ENCODE measurements at regions not wholly inside any gene's neighbourhood (a gene's known extent, or its start where the extent isn't known, plus 50 kb on each side); places are given as distances from the start of the nearest gene placed in this dataset.

DNA sequence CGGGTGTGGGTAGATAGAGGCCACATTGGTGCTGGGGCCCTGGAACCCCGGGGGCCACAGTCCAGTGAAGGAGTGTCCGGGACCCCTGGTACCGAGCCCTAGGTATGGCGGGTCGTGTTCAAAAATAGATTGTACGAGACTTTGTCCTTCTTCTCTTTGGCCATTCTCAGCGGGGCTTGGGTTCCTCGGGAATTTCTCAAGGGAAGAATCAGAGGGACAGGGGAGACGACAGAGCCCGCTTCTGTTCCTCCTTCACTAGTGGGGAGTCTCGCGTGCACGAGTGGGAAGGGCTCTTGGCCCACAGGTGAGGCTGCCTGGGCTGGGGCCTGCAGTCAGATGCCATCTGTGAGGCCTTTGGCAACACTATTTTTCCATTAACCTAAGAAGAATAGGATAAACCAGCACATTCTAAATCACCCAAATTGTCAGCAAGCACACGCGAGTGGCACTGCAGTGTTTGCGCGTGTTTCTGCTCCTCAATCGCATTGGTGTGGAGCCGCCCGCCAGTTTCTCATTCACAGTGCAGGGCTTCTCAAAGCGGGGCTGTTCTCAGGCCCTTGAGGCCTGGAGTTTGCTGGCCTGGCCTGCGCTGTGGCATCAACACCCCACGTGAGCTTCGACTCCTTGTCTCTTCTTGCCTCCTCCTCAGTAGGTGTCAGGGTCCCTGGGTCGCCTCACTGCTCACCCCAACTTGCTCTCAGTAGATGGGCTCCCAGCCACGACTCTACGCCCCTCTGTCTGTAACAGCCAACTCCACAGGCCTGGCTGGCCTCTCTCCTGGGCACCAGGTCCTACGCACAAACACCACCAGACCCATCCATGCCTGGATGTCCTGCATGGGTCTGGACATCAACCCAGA, 187.6 kb upstream of the SHH start:
- peaks cover 0 to 27% (median 6%) of the 10 kb centered on the region in 7 donors for H3K27me3 ChIP-seq

DNA sequence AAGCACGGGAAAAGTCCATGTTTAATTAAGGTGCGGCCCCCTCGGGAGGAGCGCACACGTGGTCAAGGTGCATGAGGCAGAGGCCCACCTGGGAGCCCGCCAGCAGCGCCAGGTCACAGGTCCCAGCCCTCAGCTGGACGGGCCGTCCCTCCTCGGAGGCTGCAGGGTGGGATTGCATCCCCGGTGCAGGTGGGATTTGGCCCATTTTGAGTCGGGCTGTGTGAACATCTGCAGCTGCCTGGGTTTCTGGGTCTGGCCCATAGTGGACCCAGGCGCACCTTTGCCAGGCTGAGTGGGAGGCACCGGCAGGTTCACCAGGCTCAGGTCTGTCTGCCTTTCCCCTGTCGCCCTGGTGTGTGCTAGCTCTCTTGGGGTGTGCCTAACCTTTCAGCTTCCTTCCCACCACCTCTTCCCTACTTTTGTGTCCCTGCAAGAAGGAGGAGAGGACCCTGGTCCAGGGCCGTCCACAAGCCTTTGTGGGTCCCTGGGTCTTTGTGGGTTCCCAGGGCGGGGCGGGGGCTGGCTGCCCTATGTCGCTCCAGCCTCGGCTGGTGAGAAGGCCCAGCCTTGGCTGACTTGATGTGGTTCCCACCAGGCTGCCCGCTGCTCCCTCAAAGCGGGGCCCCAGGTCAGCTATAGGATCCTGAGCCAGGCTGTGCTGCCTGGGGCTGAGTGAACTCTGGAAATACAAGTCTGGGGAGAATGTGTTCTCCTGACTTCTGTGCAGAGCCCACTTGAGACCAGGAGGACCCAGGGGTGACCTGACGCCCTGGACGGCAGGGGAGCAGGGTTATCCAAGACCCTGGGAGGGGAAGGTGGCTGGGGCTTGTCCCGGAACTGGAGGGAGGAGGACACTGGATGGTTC, 186.7 kb upstream of the SHH start:
- peaks cover 0 to 27% (median 6%) of the 10 kb centered on the region in 7 donors for H3K27me3 ChIP-seq

More for the DNA sequence above, 187.6 kb upstream of the SHH start:
- no peak for ATAC-seq
- no peaks in the 10 kb centered on the region for H3K36me3 ChIP-seq
- no peaks in the 10 kb centered on the region for H3K9me3 ChIP-seq
- 87 to 92% methylated on average over 29 of the region's 29 CpGs for WGBS, 2 donors
- no peaks in the 10 kb centered on the region for H3K4me1 ChIP-seq
- TF ChIP-seq, protein P1, sequence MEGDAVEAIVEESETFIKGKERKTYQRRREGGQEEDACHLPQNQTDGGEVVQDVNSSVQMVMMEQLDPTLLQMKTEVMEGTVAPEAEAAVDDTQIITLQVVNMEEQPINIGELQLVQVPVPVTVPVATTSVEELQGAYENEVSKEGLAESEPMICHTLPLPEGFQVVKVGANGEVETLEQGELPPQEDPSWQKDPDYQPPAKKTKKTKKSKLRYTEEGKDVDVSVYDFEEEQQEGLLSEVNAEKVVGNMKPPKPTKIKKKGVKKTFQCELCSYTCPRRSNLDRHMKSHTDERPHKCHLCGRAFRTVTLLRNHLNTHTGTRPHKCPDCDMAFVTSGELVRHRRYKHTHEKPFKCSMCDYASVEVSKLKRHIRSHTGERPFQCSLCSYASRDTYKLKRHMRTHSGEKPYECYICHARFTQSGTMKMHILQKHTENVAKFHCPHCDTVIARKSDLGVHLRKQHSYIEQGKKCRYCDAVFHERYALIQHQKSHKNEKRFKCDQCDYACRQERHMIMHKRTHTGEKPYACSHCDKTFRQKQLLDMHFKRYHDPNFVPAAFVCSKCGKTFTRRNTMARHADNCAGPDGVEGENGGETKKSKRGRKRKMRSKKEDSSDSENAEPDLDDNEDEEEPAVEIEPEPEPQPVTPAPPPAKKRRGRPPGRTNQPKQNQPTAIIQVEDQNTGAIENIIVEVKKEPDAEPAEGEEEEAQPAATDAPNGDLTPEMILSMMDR (IDR thresholded peaks at IDR 0.05): no peak
- DNase-seq: no peak
- no peak overlapping the region for H3K4me3 ChIP-seq
- H3K27ac ChIP-seq: no peak overlapping the region
- intact Hi-C loops (cut with DNase I): no loop called here

DNA sequence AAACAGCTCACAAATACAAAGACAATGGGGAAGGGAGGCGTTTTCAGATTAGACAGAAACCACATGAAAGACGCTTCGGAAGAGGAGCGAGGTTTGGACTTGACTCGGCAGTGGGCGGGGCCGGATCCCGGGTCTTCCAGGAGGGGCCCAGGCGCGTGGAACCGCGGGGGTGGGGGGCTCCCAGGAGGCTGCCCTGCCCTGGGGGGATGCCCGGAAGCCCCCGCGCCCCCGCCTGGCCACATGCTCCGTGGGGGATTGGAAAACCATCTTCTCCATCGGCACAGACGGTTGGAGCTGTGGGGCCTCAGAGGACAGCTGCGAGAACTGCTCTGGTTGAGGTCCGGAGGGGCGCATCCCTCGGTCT, 186.0 kb upstream of the SHH start:
- TF ChIP-seq, protein P1 (IDR thresholded peaks at IDR 0.05): no peak
- Histone ChIP-seq H3K9me3 (no peaks in the 10 kb centered on the region), H3K27me3 (peaks cover 0 to 25% (median 6%) of the 10 kb centered on the region in 7 donors), H3K4me3 (no peak overlapping the region), H3K4me1 (no peaks in the 10 kb centered on the region), H3K27ac (no peak overlapping the region), H3K36me3 (no peaks in the 10 kb centered on the region)
- intact Hi-C loops (cut with DNase I): no loop called here
- ATAC-seq: no peak
- 74 to 79% methylated on average over 23 of the region's 23 CpGs for WGBS, 2 donors
- DNase-seq: no peak

More for the DNA sequence above, 186.7 kb upstream of the SHH start:
- TF ChIP-seq, protein P1 (IDR thresholded peaks at IDR 0.05): no peak
- DNase-seq: no peak
- H3K4me1 ChIP-seq: no peaks in the 10 kb centered on the region
- no peaks in the 10 kb centered on the region for H3K36me3 ChIP-seq
- no peak for ATAC-seq
- no peak overlapping the region for H3K4me3 ChIP-seq
- no peak overlapping the region for H3K27ac ChIP-seq
- WGBS, 2 donors: 86 to 88% methylated on average over 25 of the region's 25 CpGs
- intact Hi-C loops (cut with DNase I): no loop called here
- H3K9me3 ChIP-seq: no peaks in the 10 kb centered on the region

DNA sequence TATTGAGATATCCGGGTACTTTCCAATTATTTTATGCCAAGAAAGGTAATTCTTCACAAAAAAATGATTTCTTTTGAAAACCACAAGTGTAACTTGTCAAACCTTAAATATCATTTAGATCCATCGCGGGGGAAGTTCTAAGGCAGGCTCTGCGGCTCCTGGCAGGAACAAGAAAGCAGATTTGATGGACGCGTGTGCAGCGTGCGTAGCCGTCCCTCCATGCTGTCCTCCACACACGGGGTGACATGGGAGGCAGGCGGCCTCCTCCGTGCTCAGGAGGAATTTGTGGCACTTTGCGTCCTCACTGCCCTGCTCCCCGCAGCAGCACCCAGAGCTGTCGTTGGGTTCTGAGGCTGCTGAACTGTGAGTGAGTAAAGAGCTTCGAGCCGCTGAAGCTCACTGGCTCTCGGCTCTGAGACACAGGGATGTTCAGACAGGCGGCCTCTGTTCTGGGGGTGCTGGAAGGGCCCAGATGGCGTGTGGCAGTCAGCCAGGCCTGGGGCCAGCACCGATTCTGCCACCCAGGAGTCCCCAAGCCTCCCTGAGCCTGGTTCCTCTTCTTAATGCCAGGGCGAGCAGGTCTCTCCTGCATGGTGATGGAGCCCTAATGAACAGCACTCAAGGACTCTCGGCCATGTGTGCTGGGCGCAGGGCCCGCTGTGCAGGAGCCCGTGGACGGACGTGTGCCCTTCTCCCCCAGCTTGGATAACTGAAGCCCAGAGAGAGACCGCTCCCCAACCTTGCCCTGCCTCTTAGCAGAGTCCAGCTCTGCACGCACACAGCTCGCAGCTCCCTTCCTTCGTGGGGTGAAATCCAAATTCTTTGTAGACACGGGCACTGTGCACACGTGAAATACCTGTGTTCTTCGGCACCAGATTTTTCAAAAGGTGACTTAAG, 185.4 kb upstream of the SHH start:
- Histone ChIP-seq H3K4me3 (no peak overlapping the region), H3K27me3 (peaks cover 0 to 23% (median 6%) of the 10 kb centered on the region in 7 donors), H3K4me1 (no peaks in the 10 kb centered on the region), H3K9me3 (no peaks in the 10 kb centered on the region), H3K36me3 (no peaks in the 10 kb centered on the region), H3K27ac (no peak overlapping the region)
- 80 to 83% methylated on average over 35 of the region's 35 CpGs for WGBS, 2 donors
- intact Hi-C loops (cut with DNase I): no loop called here
- TF ChIP-seq, protein P1 (IDR thresholded peaks at IDR 0.05): no peak
- ATAC-seq (no peak), DNase-seq (no peak)

All from heart right ventricle (tissue), 16 donors.